ENCODE measurements at regions not wholly inside any gene's neighbourhood (a gene's known extent, or its start where the extent isn't known, plus 50 kb on each side); places are given as distances from the start of the nearest gene placed in this dataset.
A peak's percentile ranks its signal among the peaks of the same experiment; 100 is the strongest.

DNA sequence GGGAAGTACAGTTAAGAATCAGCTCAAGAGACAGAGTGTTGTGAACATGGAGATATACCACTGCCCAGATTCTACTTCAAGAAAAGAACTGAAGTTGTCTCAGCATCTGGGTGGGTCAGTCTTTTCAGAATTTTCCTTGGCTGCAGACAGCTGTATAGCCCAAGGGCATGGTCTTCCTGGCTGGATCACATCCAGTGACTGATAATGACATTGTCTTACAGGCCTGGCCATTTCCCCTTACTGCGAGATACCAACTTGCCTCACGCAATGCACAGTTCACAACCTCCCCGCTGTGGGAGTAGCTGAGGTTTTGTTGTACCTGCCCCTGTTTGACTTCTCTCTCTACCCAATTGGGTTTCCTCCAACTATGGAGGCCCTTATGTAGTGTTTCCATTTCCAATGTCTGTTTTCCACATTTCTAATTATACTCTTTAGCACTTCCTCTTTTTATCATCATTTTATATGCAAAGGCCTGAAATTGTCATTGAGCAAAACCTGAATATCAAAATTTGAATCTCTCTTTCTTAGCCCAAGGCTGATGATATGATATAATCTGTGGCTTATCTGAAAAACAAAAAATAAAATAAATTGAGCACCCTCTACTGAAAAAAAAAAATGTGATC lies 209.1 kb downstream of the NAF1 start:
- no peak for DNase-seq (ENCODE audit: low spot score)
- Histone ChIP-seq H3K9me3 (ENCODE audit: severe bottlenecking) (no peaks in the 10 kb centered on the region), H3K36me3 (ENCODE audit: low read depth) (no peaks in the 10 kb centered on the region), H3K4me1 (ENCODE audit: insufficient read depth, poor library complexity, severe bottlenecking) (no peaks in the 10 kb centered on the region), H3K27me3 (ENCODE audit: insufficient read depth, poor library complexity, severe bottlenecking) (no peaks in the 10 kb centered on the region), H3K27ac (ENCODE audit: poor library complexity, severe bottlenecking) (no peak overlapping the region), H3K4me3 (ENCODE audit: severe bottlenecking) (no peak overlapping the region)
- TF ChIP-seq, protein P1, sequence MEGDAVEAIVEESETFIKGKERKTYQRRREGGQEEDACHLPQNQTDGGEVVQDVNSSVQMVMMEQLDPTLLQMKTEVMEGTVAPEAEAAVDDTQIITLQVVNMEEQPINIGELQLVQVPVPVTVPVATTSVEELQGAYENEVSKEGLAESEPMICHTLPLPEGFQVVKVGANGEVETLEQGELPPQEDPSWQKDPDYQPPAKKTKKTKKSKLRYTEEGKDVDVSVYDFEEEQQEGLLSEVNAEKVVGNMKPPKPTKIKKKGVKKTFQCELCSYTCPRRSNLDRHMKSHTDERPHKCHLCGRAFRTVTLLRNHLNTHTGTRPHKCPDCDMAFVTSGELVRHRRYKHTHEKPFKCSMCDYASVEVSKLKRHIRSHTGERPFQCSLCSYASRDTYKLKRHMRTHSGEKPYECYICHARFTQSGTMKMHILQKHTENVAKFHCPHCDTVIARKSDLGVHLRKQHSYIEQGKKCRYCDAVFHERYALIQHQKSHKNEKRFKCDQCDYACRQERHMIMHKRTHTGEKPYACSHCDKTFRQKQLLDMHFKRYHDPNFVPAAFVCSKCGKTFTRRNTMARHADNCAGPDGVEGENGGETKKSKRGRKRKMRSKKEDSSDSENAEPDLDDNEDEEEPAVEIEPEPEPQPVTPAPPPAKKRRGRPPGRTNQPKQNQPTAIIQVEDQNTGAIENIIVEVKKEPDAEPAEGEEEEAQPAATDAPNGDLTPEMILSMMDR (IDR thresholded peaks at IDR 0.05; ENCODE audit: poor library complexity, severe bottlenecking), result no peak
- ATAC-seq (ENCODE audit: low read depth), result no peak

DNA sequence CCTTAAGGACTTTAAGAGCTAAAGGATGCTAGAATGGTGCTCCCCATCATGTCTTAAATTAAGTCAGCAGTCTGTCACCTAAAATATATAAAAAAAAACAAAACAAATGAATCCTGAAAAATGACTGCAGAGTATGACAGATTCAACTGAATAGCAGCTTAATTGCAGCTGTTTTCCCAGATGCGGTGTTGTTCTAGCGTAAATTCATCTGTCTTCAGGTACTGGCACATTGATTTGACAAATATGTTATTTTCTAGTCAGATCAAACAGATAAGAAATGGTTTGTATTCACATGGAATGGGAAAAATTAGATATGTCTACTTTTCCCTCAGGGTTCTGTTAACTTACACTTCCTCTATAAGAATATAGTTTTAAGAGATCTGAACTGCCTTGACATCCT lies 211.7 kb downstream of the NAF1 start:
- Histone ChIP-seq H3K36me3 (ENCODE audit: low read depth) (no peaks in the 10 kb centered on the region), H3K27ac (ENCODE audit: poor library complexity, severe bottlenecking) (no peak overlapping the region), H3K27me3 (ENCODE audit: insufficient read depth, poor library complexity, severe bottlenecking) (no peaks in the 10 kb centered on the region), H3K4me3 (ENCODE audit: severe bottlenecking) (no peak overlapping the region), H3K4me1 (ENCODE audit: insufficient read depth, poor library complexity, severe bottlenecking) (no peaks in the 10 kb centered on the region), H3K9me3 (ENCODE audit: severe bottlenecking) (no peaks in the 10 kb centered on the region)
- ATAC-seq (ENCODE audit: low read depth) (no peak), DNase-seq (ENCODE audit: low spot score) (no peak)
- TF ChIP-seq, protein P1 (IDR thresholded peaks at IDR 0.05; ENCODE audit: poor library complexity, severe bottlenecking), result no peak

DNA sequence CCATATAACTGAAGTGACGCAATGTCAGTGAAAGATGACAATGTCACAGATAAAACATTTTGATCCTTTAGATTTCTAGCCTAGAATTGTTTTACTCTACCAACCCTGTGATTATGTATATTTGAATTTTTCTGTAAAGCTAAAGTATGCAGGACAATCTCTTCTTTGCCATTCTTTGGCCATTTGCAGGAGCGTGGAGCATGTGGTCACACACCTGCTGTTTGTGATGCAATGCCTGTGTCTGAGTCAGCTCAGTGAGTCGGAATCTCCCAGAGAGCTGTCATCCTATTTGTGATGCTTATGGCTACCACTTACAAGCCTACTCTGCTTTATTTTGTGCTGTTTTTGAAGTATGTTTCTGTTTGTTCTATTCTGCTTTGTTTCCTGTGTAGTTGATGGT lies 214.5 kb downstream of the NAF1 start:
- ATAC-seq (ENCODE audit: low read depth) (peak; percentile 74), DNase-seq (ENCODE audit: low spot score) (no peak)
- H3K4me3 ChIP-seq (ENCODE audit: severe bottlenecking), result no peak overlapping the region
- no peaks in the 10 kb centered on the region for H3K4me1 ChIP-seq (ENCODE audit: insufficient read depth, poor library complexity, severe bottlenecking)
- no peaks in the 10 kb centered on the region for H3K9me3 ChIP-seq (ENCODE audit: severe bottlenecking)
- H3K36me3 ChIP-seq (ENCODE audit: low read depth), result no peaks in the 10 kb centered on the region
- no peaks in the 10 kb centered on the region for H3K27me3 ChIP-seq (ENCODE audit: insufficient read depth, poor library complexity, severe bottlenecking)
- no peak overlapping the region for H3K27ac ChIP-seq (ENCODE audit: poor library complexity, severe bottlenecking)
- TF ChIP-seq, protein P1 (IDR thresholded peaks at IDR 0.05; ENCODE audit: poor library complexity, severe bottlenecking), result no peak

DNA sequence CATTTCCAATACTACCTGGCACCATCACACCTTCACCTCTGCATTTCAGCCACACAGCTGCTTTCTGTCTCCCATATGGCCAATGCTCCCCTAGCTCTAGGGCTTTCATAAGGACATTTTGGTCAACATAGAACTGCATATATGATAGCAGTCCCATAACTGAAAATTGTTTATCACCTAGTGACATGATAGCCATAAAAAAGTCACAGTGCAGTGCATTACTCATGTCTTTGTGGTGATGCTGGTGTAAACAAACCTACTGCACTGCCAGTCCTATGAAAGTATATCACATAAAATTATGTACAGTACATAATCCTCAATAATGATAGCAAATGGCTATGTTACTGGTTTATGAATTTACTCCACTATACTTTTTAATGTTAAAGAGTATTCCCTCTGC lies 221.0 kb downstream of the NAF1 start:
- ATAC-seq (ENCODE audit: low read depth) (no peak), DNase-seq (ENCODE audit: low spot score) (no peak)
- Histone ChIP-seq H3K27me3 (ENCODE audit: insufficient read depth, poor library complexity, severe bottlenecking) (no peaks in the 10 kb centered on the region), H3K4me1 (ENCODE audit: insufficient read depth, poor library complexity, severe bottlenecking) (no peaks in the 10 kb centered on the region), H3K9me3 (ENCODE audit: severe bottlenecking) (no peaks in the 10 kb centered on the region), H3K36me3 (ENCODE audit: low read depth) (no peaks in the 10 kb centered on the region), H3K27ac (ENCODE audit: poor library complexity, severe bottlenecking) (no peak overlapping the region), H3K4me3 (ENCODE audit: severe bottlenecking) (no peak overlapping the region)
- TF ChIP-seq, protein P1 (IDR thresholded peaks at IDR 0.05; ENCODE audit: poor library complexity, severe bottlenecking), result no peak

DNA sequence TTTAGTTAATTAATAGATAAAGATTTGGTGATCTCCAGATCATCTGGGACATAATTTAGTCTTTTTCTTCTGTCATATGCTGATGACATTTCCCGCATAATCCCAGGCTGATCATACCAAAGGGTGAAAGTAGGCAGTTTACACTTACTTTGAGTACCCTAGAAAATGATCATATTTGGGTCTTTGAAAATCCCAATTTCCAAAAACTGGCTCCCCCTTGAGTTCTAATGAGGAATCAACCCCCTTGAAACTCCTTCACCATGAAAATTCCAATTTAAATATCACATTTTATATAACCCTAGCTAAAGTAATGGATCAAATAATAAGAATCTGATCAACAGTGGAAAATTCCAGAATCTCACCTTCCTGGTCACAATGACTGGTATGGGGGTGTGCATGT lies 223.4 kb downstream of the NAF1 start:
- Histone ChIP-seq H3K9me3 (ENCODE audit: severe bottlenecking) (no peaks in the 10 kb centered on the region), H3K4me1 (ENCODE audit: insufficient read depth, poor library complexity, severe bottlenecking) (no peaks in the 10 kb centered on the region), H3K27me3 (ENCODE audit: insufficient read depth, poor library complexity, severe bottlenecking) (no peaks in the 10 kb centered on the region), H3K36me3 (ENCODE audit: low read depth) (no peaks in the 10 kb centered on the region), H3K27ac (ENCODE audit: poor library complexity, severe bottlenecking) (no peak overlapping the region), H3K4me3 (ENCODE audit: severe bottlenecking) (no peak overlapping the region)
- TF ChIP-seq, protein P1 (IDR thresholded peaks at IDR 0.05; ENCODE audit: poor library complexity, severe bottlenecking), result no peak
- no peak for DNase-seq (ENCODE audit: low spot score)
- ATAC-seq (ENCODE audit: low read depth), result no peak

Measured in RWPE2 (cell line).